ENCODE measurements at regions not wholly inside any gene's neighbourhood (a gene's known extent, or its start where the extent isn't known, plus 50 kb on each side); places are given as distances from the start of the nearest gene placed in this dataset.

GRCh38 chr4:81808011-81808672 is 336.4 kb upstream of the RASGEF1B start:
- H3K9me3 ChIP-seq (replicated peaks in 1 of 3) = no peaks in the 10 kb centered on the region
- no peak for DNase-seq
- no peaks in the 10 kb centered on the region for H3K36me3 ChIP-seq (replicated peaks in 1 of 2)
- no peak overlapping the region for H3K4me3 ChIP-seq
- intact Hi-C loops (cut with DNase I) = no loop called here
- no peaks in the 10 kb centered on the region for H3K27me3 ChIP-seq
- TF ChIP-seq POLR2A (IDR thresholded peaks at IDR 0.05) (no peak), CTCF (IDR thresholded peaks at IDR 0.05) (no peak)
- WGBS, 4 donors = 35 to 53% (median 41%) methylated on average over 2 of the region's 2 CpGs
- H3K27ac ChIP-seq = no peak overlapping the region
- no peaks in the 10 kb centered on the region for H3K4me1 ChIP-seq (replicated peaks in 1 of 2)

- no peak for TF ChIP-seq POLR2A (IDR thresholded peaks at IDR 0.05)
- TF ChIP-seq CTCF (IDR thresholded peaks at IDR 0.05) = no peak
- no peak for DNase-seq
- WGBS, 4 donors = 61 to 83% (median 73%) methylated on average over 7 of the region's 7 CpGs
- Histone ChIP-seq H3K4me3 (no peak overlapping the region), H3K27ac (no peak overlapping the region), H3K27me3 (no peaks in the 10 kb centered on the region), H3K36me3 (replicated peaks in 1 of 2) (no peaks in the 10 kb centered on the region), H3K9me3 (replicated peaks in 1 of 3) (no peaks in the 10 kb centered on the region), H3K4me1 (replicated peaks in 1 of 2) (no peaks in the 10 kb centered on the region)
- intact Hi-C loops (cut with DNase I) = no loop called here
Observed at GRCh38 chr4:81807386-81807785, 335.7 kb upstream of the RASGEF1B start.

- Histone ChIP-seq H3K27me3 (no peaks in the 10 kb centered on the region), H3K27ac (no peak overlapping the region), H3K9me3 (replicated peaks in 1 of 3) (no peaks in the 10 kb centered on the region), H3K36me3 (replicated peaks in 1 of 2) (no peaks in the 10 kb centered on the region), H3K4me3 (no peak overlapping the region), H3K4me1 (replicated peaks in 1 of 2) (no peaks in the 10 kb centered on the region)
- TF ChIP-seq CTCF (IDR thresholded peaks at IDR 0.05) (no peak), POLR2A (IDR thresholded peaks at IDR 0.05) (no peak)
- WGBS, 4 donors = 87 to 100% (median 88%) methylated on average over 1 of the region's 1 CpG
- no peak for DNase-seq
- intact Hi-C loops (cut with DNase I) = no loop called here
Observed at GRCh38 chr4:81806485-81806884, 334.8 kb upstream of the RASGEF1B start.

- H3K4me1 ChIP-seq (replicated peaks in 1 of 2) = no peaks in the 10 kb centered on the region
- no peaks in the 10 kb centered on the region for H3K27me3 ChIP-seq
- H3K27ac ChIP-seq = no peak overlapping the region
- no peaks in the 10 kb centered on the region for H3K9me3 ChIP-seq (replicated peaks in 1 of 3)
- H3K4me3 ChIP-seq = no peak overlapping the region
- 20 to 38% (median 28%) methylated on average over 1 of the region's 1 CpG for WGBS, 4 donors
- H3K36me3 ChIP-seq (replicated peaks in 1 of 2) = no peaks in the 10 kb centered on the region
- no peak for TF ChIP-seq CTCF (IDR thresholded peaks at IDR 0.05)
- TF ChIP-seq POLR2A (IDR thresholded peaks at IDR 0.05) = no peak
- DNase-seq = no peak
- intact Hi-C loops (cut with DNase I) = no loop called here
Observed at GRCh38 chr4:81804849-81805248, 333.1 kb upstream of the RASGEF1B start.
